Stimulated activated effector memory CD8-positive, alpha-beta T cell treated with anti-CD3 and anti-CD28 coated beads, Interleukin-12 subunit alpha, Interleukin-12 subunit beta, amount 100 ng/mL, for 72 hours (primary cell): ENCODE measurements at regions not wholly inside any gene's neighbourhood (a gene's known extent, or its start where the extent isn't known, plus 50 kb on each side); places are given as distances from the start of the nearest gene placed in this dataset.
A peak's percentile ranks its signal among the peaks of the same experiment; 100 is the strongest.
"Not testable (repeated sequence)": the region's sequence is repeated elsewhere in the genome, so short reads cannot be mapped to it uniquely, and the experiment has no call there.

Experiments used
- ATAC-seq: fragments of 150-1000 bp; cut with Tn5 transposase; 2 replicates; pipeline ENCODE4 v1.10.0; 2021
- DNase-seq, 2 donors: peaks; one replicate each; pipeline ENCODE4 v3.0.0; 2021 to 2022; ENCODE audit warnings: low spot score in 2 of 2
- H3K27ac Mint-ChIP-seq: one replicate; pipeline ENCODE4 v1.8.0; 2022; ENCODE audit warnings: mild to moderate bottlenecking, mixed read lengths
- H3K36me3 Mint-ChIP-seq: one replicate; pipeline ENCODE4 v1.8.0; 2022; ENCODE audit warnings: mild to moderate bottlenecking, mixed read lengths
- H3K4me1 Mint-ChIP-seq: one replicate; pipeline ENCODE4 v1.8.0; 2022; ENCODE audit warnings: mixed read lengths
- H3K4me3 Mint-ChIP-seq: one replicate; pipeline ENCODE4 v1.8.0; 2022; ENCODE audit warnings: mild to moderate bottlenecking, mixed read lengths
- H3K9me3 Mint-ChIP-seq: one replicate; pipeline ENCODE4 v1.8.0; 2022; ENCODE audit warnings: mixed read lengths

DNA sequence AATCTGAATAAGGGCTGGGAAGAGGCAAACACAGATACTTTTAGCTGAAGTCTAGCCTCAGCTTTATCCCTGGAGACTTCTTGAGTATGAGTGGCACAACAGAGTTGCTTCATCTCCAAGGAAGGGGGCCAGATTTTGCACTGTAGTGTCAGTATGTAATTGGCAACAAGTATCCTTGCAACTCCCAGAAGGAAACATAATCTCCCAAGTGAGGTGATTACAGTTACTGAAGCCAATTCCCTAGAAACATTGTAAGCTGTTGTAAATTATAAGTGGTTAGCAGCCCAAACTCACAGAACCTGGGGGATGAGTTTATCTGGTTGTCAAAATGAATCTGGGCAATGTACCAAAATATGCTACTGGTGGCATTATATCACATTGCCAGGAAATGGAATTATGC is 2065.7 kb upstream of the PCDH20 start:
- no peak for ATAC-seq

DNA sequence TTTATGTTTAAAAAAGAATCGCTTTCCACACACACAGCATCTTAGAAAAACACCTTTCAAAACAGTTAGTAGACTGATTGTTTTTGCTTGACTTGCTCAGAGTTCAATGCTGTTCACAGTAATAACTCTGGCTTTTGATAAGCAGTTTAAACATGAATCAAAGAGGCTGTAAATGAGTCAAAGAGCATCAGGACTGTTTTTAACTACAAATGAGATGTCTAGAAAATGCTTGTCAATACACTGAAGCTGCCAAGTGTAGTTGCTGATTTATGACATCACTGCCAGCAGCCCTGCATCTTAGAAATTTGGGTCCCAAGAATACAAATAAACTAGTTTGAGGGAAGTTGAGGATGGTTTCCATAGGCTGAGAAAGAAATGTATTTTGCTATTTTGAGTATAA is 2057.1 kb upstream of the PCDH20 start:
- Mint-ChIP-seq H3K36me3 (no peaks in the 10 kb centered on the region), H3K27ac (no peak overlapping the region), H3K4me3 (no peak overlapping the region), H3K4me1 (no peaks in the 10 kb centered on the region), H3K9me3 (peaks cover 12% of the 10 kb centered on the region)
- DNase-seq, result no peak
- no peak for ATAC-seq

More for the DNA sequence above, 2065.7 kb upstream of the PCDH20 start:
- peaks cover 8% of the 10 kb centered on the region for H3K9me3 Mint-ChIP-seq
- H3K4me3 Mint-ChIP-seq, result no peak overlapping the region
- DNase-seq, result no peak
- no peaks in the 10 kb centered on the region for H3K36me3 Mint-ChIP-seq
- no peaks in the 10 kb centered on the region for H3K4me1 Mint-ChIP-seq
- no peak overlapping the region for H3K27ac Mint-ChIP-seq

- DNase-seq (no peak), ATAC-seq (no peak)
- no peak overlapping the region for H3K27ac Mint-ChIP-seq
- peaks cover 11% of the 10 kb centered on the region for H3K9me3 Mint-ChIP-seq
- H3K36me3 Mint-ChIP-seq, result no peaks in the 10 kb centered on the region
- H3K4me1 Mint-ChIP-seq, result no peaks in the 10 kb centered on the region
- no peak overlapping the region for H3K4me3 Mint-ChIP-seq
Observed at GRCh38 chr13:63463782-63464610, 2048.3 kb upstream of the PCDH20 start.

- H3K9me3 Mint-ChIP-seq, result peaks cover 6% of the 10 kb centered on the region
- DNase-seq, result no peak
Observed at GRCh38 chr13:63460462-63461090, 2044.9 kb upstream of the PCDH20 start.

GRCh38 chr13:63457186-63457585 is 2041.5 kb upstream of the PCDH20 start:
- H3K27ac Mint-ChIP-seq, result no peak overlapping the region
- no peak overlapping the region for H3K4me3 Mint-ChIP-seq
- ATAC-seq (no peak), DNase-seq (no peak)
- H3K4me1 Mint-ChIP-seq, result no peaks in the 10 kb centered on the region
- H3K9me3 Mint-ChIP-seq, result peaks cover 10% of the 10 kb centered on the region
- H3K36me3 Mint-ChIP-seq, result no peaks in the 10 kb centered on the region

More at GRCh38 chr13:63460462-63461090, 2044.9 kb upstream of the PCDH20 start:
- no peaks in the 10 kb centered on the region for H3K36me3 Mint-ChIP-seq
- no peaks in the 10 kb centered on the region for H3K4me1 Mint-ChIP-seq
- no peak overlapping the region for H3K4me3 Mint-ChIP-seq
- no peak for ATAC-seq
- no peak overlapping the region for H3K27ac Mint-ChIP-seq

DNA sequence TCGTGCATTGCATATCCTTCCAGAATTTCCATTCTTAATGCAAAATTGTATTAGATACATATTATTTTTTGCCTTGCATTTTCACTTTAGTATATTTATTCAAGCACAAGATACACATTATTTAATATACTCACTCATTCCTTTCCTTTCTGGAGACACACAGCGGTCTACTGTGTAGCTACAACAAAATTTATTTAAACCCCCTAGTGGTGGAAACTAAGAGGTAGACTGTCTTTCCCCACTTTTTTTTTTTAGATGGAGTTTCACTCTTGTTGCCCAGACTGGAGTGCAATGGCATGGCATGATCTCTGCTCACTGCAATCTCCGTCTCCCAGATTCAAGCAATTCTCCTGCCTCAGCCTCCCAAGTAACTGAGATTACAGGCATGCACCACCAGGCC is 2040.3 kb upstream of the PCDH20 start:
- H3K4me1 Mint-ChIP-seq, result no peaks in the 10 kb centered on the region
- no peak overlapping the region for H3K27ac Mint-ChIP-seq
- no peak overlapping the region for H3K4me3 Mint-ChIP-seq
- DNase-seq (no peak), ATAC-seq (no peak)
- H3K9me3 Mint-ChIP-seq, result peaks cover 11% of the 10 kb centered on the region
- no peaks in the 10 kb centered on the region for H3K36me3 Mint-ChIP-seq

DNA sequence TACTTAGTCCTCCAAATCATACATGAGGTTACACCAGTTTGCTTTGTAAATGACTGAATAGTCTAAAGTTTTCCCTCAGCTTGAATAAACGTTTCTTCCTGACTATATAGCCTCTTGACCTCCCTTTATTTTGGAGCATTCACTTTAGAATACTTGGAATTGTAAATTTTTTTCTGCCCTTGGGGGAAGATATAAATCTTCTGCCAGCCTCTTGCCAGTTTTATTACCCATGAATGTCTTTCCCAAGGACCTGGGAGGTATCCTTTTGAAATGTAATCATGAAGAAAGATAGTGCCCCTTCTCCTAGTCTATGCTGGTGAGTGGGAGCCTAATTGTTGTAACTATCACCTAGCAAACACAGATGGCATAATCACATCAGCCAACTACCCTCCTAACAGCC is 2033.9 kb upstream of the PCDH20 start:
- H3K4me1 Mint-ChIP-seq, result no peaks in the 10 kb centered on the region
- H3K27ac Mint-ChIP-seq, result no peak overlapping the region

DNA sequence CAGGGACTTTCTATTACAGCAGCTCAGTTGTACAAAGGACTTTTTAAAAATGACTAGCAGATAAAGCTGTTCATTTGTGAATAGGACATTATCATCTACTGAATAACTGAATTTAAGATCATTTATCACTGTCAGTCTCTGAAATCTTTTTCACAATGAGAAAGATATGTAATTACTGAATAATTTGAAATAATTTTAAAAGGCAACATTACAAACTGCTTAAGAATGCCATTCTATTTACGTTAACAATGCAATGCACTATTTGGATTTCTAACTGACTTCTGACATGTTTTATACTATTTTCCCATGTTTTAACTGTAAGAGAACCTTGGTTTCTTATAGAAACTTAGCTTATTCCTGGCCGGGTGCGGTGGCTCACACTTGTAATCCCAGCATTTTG is 2033.0 kb upstream of the PCDH20 start:
- H3K9me3 Mint-ChIP-seq, result peaks cover 4% of the 10 kb centered on the region
- H3K4me3 Mint-ChIP-seq, result no peak overlapping the region
- no peak for DNase-seq
- H3K36me3 Mint-ChIP-seq, result no peaks in the 10 kb centered on the region
- no peaks in the 10 kb centered on the region for H3K4me1 Mint-ChIP-seq
- no peak for ATAC-seq
- no peak overlapping the region for H3K27ac Mint-ChIP-seq

More for the DNA sequence above, 2033.9 kb upstream of the PCDH20 start:
- H3K4me3 Mint-ChIP-seq, result no peak overlapping the region
- H3K36me3 Mint-ChIP-seq, result no peaks in the 10 kb centered on the region
- peaks cover 5% of the 10 kb centered on the region for H3K9me3 Mint-ChIP-seq
- no peak for DNase-seq
- no peak for ATAC-seq

DNA sequence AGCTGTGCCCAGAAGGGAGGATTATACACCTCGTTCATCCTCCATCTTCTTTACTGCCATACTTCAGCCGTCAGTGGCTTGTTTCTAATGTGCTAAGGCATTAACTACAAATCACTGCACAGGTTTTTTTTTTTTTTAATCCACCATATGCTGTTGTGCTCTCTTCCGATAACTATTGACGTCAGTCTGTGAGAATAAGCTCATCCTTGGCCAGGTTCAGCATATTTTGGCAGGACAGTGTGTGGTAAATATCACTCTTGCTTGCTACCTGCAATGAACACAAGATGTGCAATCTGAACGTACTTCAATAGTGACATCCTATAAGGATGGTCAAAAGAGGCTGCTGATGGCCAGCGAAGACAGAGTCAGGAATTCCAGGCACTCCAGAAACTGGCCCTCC is 2030.7 kb upstream of the PCDH20 start:
- no peak overlapping the region for H3K27ac Mint-ChIP-seq
- ATAC-seq, result no peak
- H3K4me1 Mint-ChIP-seq, result no peaks in the 10 kb centered on the region
- no peak for DNase-seq
- H3K4me3 Mint-ChIP-seq, result no peak overlapping the region
- peaks cover 5% of the 10 kb centered on the region for H3K9me3 Mint-ChIP-seq
- H3K36me3 Mint-ChIP-seq, result no peaks in the 10 kb centered on the region

- ATAC-seq, DNase-seq, H3K4me1 Mint-ChIP-seq, H3K4me3 Mint-ChIP-seq, H3K27ac Mint-ChIP-seq, H3K36me3 Mint-ChIP-seq, H3K9me3 Mint-ChIP-seq: not testable (repeated sequence)
Observed at GRCh38 chr13:63444225-63444624, 2028.6 kb upstream of the PCDH20 start.

DNA sequence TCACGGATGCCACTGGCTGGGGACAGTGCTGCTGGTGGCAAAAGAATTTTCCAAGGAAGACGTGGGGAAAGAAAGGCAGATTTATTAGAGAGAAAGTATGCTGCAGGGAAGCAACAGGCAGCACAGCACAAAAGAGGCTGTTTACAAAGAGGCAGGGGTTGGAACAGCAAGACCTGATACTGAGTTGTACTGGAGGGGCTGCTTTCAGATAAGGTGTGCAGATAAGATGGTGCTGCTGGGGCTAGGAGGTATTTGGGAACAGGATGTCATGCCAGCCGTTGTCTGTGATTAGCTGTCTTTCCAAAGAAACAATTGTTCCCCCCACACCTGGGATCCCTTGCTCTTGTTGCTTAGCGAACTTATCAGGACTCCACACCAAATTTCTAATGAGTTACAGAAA is 2023.3 kb upstream of the PCDH20 start:
- Mint-ChIP-seq H3K9me3 (peaks cover 13% of the 10 kb centered on the region), H3K4me1 (no peaks in the 10 kb centered on the region), H3K4me3 (no peak overlapping the region), H3K36me3 (no peaks in the 10 kb centered on the region), H3K27ac (no peak overlapping the region)
- no peak for ATAC-seq
- DNase-seq, result no peak

- no peaks in the 10 kb centered on the region for H3K4me1 Mint-ChIP-seq
- ATAC-seq (no peak), DNase-seq (no peak)
- no peak overlapping the region for H3K4me3 Mint-ChIP-seq
- no peak overlapping the region for H3K27ac Mint-ChIP-seq
- H3K9me3 Mint-ChIP-seq, result peaks cover 8% of the 10 kb centered on the region
- H3K36me3 Mint-ChIP-seq, result no peaks in the 10 kb centered on the region
Observed at GRCh38 chr13:63436325-63436668, 2020.6 kb upstream of the PCDH20 start.

- Mint-ChIP-seq H3K4me1 (no peaks in the 10 kb centered on the region), H3K9me3 (peaks cover 8% of the 10 kb centered on the region), H3K27ac (no peak overlapping the region), H3K36me3 (no peaks in the 10 kb centered on the region), H3K4me3 (no peak overlapping the region)
- ATAC-seq (peak; percentile 39), DNase-seq (no peak)
Observed at GRCh38 chr13:63435667-63436324, 2020.1 kb upstream of the PCDH20 start.

DNA sequence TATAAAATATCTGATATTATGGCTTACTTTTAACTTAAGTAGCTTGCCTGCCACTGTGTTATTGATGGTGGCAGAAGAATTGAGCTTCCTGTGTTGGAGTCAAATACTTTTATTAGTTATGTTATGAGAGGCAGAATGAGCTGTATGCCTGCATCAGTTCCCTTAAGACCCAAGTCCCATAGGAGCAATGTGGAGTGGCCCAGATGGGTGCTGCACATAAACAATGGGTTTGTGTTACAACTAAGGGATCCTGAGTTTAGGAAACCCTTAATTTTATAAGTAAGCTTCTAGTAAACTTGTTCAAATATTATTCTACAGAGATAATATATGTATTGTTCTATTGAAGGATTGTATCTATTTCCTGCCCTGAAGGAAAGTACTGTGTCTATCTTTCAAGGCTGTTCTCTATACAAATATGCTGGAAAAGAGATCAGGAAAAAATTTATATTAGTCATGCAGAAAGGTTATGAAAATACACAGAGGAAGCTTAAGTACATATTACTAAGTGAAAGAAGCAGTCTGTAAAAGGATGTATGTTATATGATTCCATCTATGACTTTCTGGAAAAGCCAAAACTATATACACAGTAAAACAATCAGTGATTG is 2018.0 kb upstream of the PCDH20 start:
- no peak overlapping the region for H3K27ac Mint-ChIP-seq
- no peak for ATAC-seq
- no peaks in the 10 kb centered on the region for H3K36me3 Mint-ChIP-seq
- H3K4me1 Mint-ChIP-seq, result no peaks in the 10 kb centered on the region
- no peak for DNase-seq
- H3K4me3 Mint-ChIP-seq, result no peak overlapping the region
- peaks cover 5% of the 10 kb centered on the region for H3K9me3 Mint-ChIP-seq

DNA sequence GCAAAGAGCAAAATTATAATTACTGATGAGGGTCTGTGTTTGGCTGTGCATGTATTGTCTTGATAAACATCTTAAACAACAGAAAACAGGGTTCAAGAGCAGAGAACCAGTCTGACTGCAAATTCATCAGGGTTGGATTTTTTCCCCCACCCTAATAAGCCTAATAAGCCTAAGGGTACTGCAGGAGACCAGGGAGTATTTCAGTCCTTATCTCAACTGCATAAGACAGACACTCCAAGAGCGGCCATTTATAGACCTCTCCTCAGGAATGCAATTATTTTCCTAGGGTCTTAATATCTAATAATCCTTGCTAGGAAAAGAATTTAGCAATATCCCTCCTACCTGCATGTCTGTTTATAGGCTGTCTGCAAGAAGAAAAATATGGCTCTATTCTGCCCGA is 2011.5 kb upstream of the PCDH20 start:
- peaks cover 13% of the 10 kb centered on the region for H3K9me3 Mint-ChIP-seq
- no peaks in the 10 kb centered on the region for H3K4me1 Mint-ChIP-seq
- DNase-seq, result no peak
- no peaks in the 10 kb centered on the region for H3K36me3 Mint-ChIP-seq
- H3K27ac Mint-ChIP-seq, result no peak overlapping the region
- ATAC-seq, result no peak
- H3K4me3 Mint-ChIP-seq, result no peak overlapping the region
